ENCODE measurements at regions not wholly inside any gene's neighbourhood (a gene's known extent, or its start where the extent isn't known, plus 50 kb on each side); places are given as distances from the start of the nearest gene placed in this dataset.

- no peaks in the 10 kb centered on the region for H3K9me3 ChIP-seq
- no peak for TF ChIP-seq EHF (CRISPR knock-in tag; IDR thresholded peaks at IDR 0.05)
- TF ChIP-seq ELK1 (IDR thresholded peaks at IDR 0.05; ENCODE audit: low read depth, low read length), result no peak
- TF ChIP-seq CBX2 (IDR thresholded peaks at IDR 0.05; ENCODE audit: borderline replicate concordance, low read depth), result no peak
- no peak for TF ChIP-seq CHD4 (IDR thresholded peaks at IDR 0.05; ENCODE audit: borderline replicate concordance)
- TF ChIP-seq NPAS2 (CRISPR knock-in tag; IDR thresholded peaks at IDR 0.05; ENCODE audit: borderline replicate concordance), result no peak
- no peak for TF ChIP-seq JUNB (IDR thresholded peaks at IDR 0.05)
- TF ChIP-seq MAX (IDR thresholded peaks at IDR 0.05), result no peak
- TF ChIP-seq MAZ (IDR thresholded peaks at IDR 0.05; ENCODE audit: borderline replicate concordance, low read depth, low read length), result no peak
- no peak for TF ChIP-seq TFCP2L1 (CRISPR knock-in tag; IDR thresholded peaks at IDR 0.05)
- no peak for TF ChIP-seq EP300 (IDR thresholded peaks at IDR 0.05)
- TF ChIP-seq JUN (IDR thresholded peaks at IDR 0.05), result no peak
- TF ChIP-seq ZC3H11A (IDR thresholded peaks at IDR 0.05), result no peak
- TF ChIP-seq RCOR1 (IDR thresholded peaks at IDR 0.05; ENCODE audit: low read depth, low read length), result no peak
- no peak for TF ChIP-seq CBX8 (IDR thresholded peaks at IDR 0.05)
- no peak for TF ChIP-seq E2F6 (IDR thresholded peaks at IDR 0.05; ENCODE audit: borderline replicate concordance, low read depth)
- TF ChIP-seq KDM5A (IDR thresholded peaks at IDR 0.05), result no peak
- TF ChIP-seq ESRRA (IDR thresholded peaks at IDR 0.05; ENCODE audit: borderline replicate concordance, low read length), result no peak
- no peak for TF ChIP-seq MAFK (IDR thresholded peaks at IDR 0.05; ENCODE audit: partially characterized antibody)
- no peak for TF ChIP-seq HMGXB4 (CRISPR knock-in tag; IDR thresholded peaks at IDR 0.05; ENCODE audit: borderline replicate concordance)
- TF ChIP-seq FOSB (CRISPR knock-in tag; IDR thresholded peaks at IDR 0.05), result no peak
- H3K4me2 ChIP-seq, result no peak overlapping the region
- FAIRE-seq (no peak), DNase-seq (ENCODE audit: low read depth in 1 of 2, low spot score in 1 of 2) (no peak), ATAC-seq (no peak)
- no peak overlapping the region for H3K4me3 ChIP-seq
- H3K4me1 ChIP-seq, result no peaks in the 10 kb centered on the region
- POLR2A ChIA-PET, result no interaction called here
- no peak overlapping the region for H3K27ac ChIP-seq
- CTCF ChIA-PET, result no interaction called here
- 35% methylated on average over 3 of the region's 3 CpGs for WGBS (ENCODE audit: missing lambda C conversion rate)
Observed at GRCh38 chr5:84535281-84535680, 150.6 kb upstream of the EDIL3 start.

- Histone ChIP-seq H3K4me3 (no peak overlapping the region), H3K27ac (no peak overlapping the region), H3K4me2 (no peak overlapping the region), H3K4me1 (no peaks in the 10 kb centered on the region), H3K9me3 (no peaks in the 10 kb centered on the region)
- ChIA-PET POLR2A (no interaction called here), CTCF (no interaction called here)
- DNase-seq (ENCODE audit: low read depth in 1 of 2, low spot score in 1 of 2), result no peak
- no peak for FAIRE-seq
- TF ChIP-seq BHLHE40 (IDR thresholded peaks at IDR 0.05; ENCODE audit: low read depth, low read length) (no peak), POLR2A (IDR thresholded peaks at IDR 0.05; ENCODE audit: low read length) (no peak), MAX (IDR thresholded peaks at IDR 0.05) (no peak), USF2 (IDR thresholded peaks at IDR 0.05) (no peak), TFCP2L1 (CRISPR knock-in tag; IDR thresholded peaks at IDR 0.05) (no peak), ZC3H11A (IDR thresholded peaks at IDR 0.05) (no peak), ESRRA (IDR thresholded peaks at IDR 0.05; ENCODE audit: borderline replicate concordance, low read length) (no peak), EHMT2 (IDR thresholded peaks at IDR 0.05; ENCODE audit: low read depth) (no peak)
- ATAC-seq, result no peak
Observed at GRCh38 chr5:84524491-84524890, 139.8 kb upstream of the EDIL3 start.
